ENCODE measurements at regions not wholly inside any gene's neighbourhood (a gene's known extent, or its start where the extent isn't known, plus 50 kb on each side); places are given as distances from the start of the nearest gene placed in this dataset.

DNA sequence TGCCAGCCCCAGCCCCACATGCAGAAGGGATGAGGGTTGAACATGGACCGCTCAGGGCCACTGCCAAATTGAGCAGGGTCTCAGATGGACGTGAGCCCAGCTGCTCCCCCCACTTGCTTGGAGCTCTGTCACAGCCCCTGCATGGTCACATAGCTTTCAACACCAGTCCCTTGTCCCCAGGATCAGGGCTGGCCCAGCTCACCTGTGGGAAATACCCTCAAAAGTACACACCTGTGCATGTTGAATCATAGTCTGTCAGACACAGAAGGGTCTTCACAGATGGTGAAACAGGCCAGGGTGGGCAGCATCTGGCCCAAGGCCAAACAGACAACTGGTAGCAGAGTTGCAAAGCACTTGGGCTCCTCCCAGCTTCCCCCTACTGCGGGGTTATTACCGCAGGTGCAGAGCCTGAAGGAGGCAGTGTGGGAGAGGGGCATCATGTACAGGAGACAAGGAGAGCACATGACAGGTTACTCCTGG lies 77.6 kb upstream of the UNC5B start:
- DNase-seq (ENCODE audit: low spot score) (no peak), ATAC-seq (ENCODE audit: low read depth) (no peak)
- peaks cover 14% of the 10 kb centered on the region for H3K27me3 ChIP-seq (ENCODE audit: insufficient read depth, poor library complexity, severe bottlenecking)
- H3K27ac ChIP-seq (ENCODE audit: poor library complexity, severe bottlenecking), result no peak overlapping the region
- no peak overlapping the region for H3K4me3 ChIP-seq (ENCODE audit: severe bottlenecking)
- H3K36me3 ChIP-seq (ENCODE audit: low read depth), result no peaks in the 10 kb centered on the region
- TF ChIP-seq, protein P1, sequence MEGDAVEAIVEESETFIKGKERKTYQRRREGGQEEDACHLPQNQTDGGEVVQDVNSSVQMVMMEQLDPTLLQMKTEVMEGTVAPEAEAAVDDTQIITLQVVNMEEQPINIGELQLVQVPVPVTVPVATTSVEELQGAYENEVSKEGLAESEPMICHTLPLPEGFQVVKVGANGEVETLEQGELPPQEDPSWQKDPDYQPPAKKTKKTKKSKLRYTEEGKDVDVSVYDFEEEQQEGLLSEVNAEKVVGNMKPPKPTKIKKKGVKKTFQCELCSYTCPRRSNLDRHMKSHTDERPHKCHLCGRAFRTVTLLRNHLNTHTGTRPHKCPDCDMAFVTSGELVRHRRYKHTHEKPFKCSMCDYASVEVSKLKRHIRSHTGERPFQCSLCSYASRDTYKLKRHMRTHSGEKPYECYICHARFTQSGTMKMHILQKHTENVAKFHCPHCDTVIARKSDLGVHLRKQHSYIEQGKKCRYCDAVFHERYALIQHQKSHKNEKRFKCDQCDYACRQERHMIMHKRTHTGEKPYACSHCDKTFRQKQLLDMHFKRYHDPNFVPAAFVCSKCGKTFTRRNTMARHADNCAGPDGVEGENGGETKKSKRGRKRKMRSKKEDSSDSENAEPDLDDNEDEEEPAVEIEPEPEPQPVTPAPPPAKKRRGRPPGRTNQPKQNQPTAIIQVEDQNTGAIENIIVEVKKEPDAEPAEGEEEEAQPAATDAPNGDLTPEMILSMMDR (IDR thresholded peaks at IDR 0.05; ENCODE audit: poor library complexity, severe bottlenecking), result no peak
- H3K9me3 ChIP-seq (ENCODE audit: severe bottlenecking), result no peaks in the 10 kb centered on the region
- H3K4me1 ChIP-seq (ENCODE audit: insufficient read depth, poor library complexity, severe bottlenecking), result no peaks in the 10 kb centered on the region

DNA sequence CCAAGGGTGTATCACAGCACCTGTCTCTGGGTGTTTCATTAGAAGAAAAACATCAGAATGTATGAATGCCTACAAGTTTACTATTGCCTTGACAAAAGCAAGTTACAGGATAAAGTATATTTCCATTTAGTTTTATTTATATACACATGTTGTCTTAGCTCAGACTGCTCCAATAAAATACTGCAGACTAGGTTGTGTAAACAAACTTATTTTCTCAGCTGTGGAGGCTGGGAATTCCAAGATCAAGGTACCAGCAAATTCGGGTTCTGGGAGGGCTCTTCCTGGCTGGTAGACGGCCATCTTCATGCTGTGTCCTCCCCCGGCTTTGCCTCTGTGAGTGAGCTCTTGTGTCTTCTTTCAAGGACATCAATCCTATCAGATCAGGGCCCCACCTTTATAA lies 77.1 kb upstream of the UNC5B start:
- ATAC-seq (ENCODE audit: low read depth), result no peak
- no peaks in the 10 kb centered on the region for H3K9me3 ChIP-seq (ENCODE audit: severe bottlenecking)
- TF ChIP-seq, protein P1 (IDR thresholded peaks at IDR 0.05; ENCODE audit: poor library complexity, severe bottlenecking), result no peak
- DNase-seq (ENCODE audit: low spot score), result no peak
- H3K4me1 ChIP-seq (ENCODE audit: insufficient read depth, poor library complexity, severe bottlenecking), result no peaks in the 10 kb centered on the region
- H3K36me3 ChIP-seq (ENCODE audit: low read depth), result no peaks in the 10 kb centered on the region
- H3K27me3 ChIP-seq (ENCODE audit: insufficient read depth, poor library complexity, severe bottlenecking), result peaks cover 14% of the 10 kb centered on the region
- H3K27ac ChIP-seq (ENCODE audit: poor library complexity, severe bottlenecking), result no peak overlapping the region
- H3K4me3 ChIP-seq (ENCODE audit: severe bottlenecking), result no peak overlapping the region

DNA sequence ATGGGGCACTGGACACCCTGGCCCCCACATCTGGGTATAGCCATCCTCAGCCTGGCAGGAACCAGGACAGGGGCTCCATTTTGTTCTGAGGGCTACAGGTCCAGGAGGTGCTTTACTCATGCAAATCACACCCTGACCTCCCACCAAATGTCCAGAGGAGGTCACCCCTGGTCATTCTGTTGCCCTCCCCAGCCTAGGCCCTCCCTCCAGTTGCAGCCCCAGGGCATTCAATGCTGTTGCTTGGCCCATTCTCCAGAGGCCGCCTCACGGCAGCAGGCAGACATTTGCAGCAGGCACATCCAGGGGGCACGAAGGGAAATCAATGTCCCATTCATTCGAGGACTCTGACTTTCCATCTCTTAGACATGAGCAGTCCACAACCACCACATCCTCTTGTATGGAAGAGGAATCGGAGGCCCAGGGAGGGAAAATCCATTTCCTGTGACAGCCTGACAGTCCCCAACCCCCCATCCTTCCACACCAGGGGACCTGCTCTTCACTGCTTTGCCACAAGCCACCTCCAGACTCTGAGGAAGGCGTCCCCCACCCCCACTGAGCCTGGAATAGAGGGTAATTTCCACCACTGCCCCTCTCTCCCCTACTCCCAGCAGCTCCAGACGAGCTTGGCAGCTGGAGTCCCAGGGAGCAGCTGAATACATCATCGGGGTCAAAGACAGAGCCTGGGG lies 76.2 kb upstream of the UNC5B start:
- Histone ChIP-seq H3K4me3 (ENCODE audit: severe bottlenecking) (no peak overlapping the region), H3K27me3 (ENCODE audit: insufficient read depth, poor library complexity, severe bottlenecking) (peaks cover 12% of the 10 kb centered on the region)

GRCh38 chr10:71137701-71138100 lies 74.7 kb upstream of the UNC5B start:
- DNase-seq (ENCODE audit: low spot score), result no peak
- H3K9me3 ChIP-seq (ENCODE audit: severe bottlenecking), result no peaks in the 10 kb centered on the region
- ATAC-seq (ENCODE audit: low read depth), result no peak
- peaks cover 9% of the 10 kb centered on the region for H3K27me3 ChIP-seq (ENCODE audit: insufficient read depth, poor library complexity, severe bottlenecking)
- TF ChIP-seq, protein P1 (IDR thresholded peaks at IDR 0.05; ENCODE audit: poor library complexity, severe bottlenecking), result no peak
- H3K4me1 ChIP-seq (ENCODE audit: insufficient read depth, poor library complexity, severe bottlenecking), result no peaks in the 10 kb centered on the region
- no peak overlapping the region for H3K27ac ChIP-seq (ENCODE audit: poor library complexity, severe bottlenecking)
- H3K4me3 ChIP-seq (ENCODE audit: severe bottlenecking), result no peak overlapping the region
- H3K36me3 ChIP-seq (ENCODE audit: low read depth), result no peaks in the 10 kb centered on the region

More for the DNA sequence above, 76.2 kb upstream of the UNC5B start:
- Histone ChIP-seq H3K36me3 (ENCODE audit: low read depth) (no peaks in the 10 kb centered on the region), H3K27ac (ENCODE audit: poor library complexity, severe bottlenecking) (no peak overlapping the region), H3K4me1 (ENCODE audit: insufficient read depth, poor library complexity, severe bottlenecking) (no peaks in the 10 kb centered on the region), H3K9me3 (ENCODE audit: severe bottlenecking) (no peaks in the 10 kb centered on the region)
- TF ChIP-seq, protein P1 (IDR thresholded peaks at IDR 0.05; ENCODE audit: poor library complexity, severe bottlenecking), result no peak
- no peak for DNase-seq (ENCODE audit: low spot score)
- no peak for ATAC-seq (ENCODE audit: low read depth)

DNA sequence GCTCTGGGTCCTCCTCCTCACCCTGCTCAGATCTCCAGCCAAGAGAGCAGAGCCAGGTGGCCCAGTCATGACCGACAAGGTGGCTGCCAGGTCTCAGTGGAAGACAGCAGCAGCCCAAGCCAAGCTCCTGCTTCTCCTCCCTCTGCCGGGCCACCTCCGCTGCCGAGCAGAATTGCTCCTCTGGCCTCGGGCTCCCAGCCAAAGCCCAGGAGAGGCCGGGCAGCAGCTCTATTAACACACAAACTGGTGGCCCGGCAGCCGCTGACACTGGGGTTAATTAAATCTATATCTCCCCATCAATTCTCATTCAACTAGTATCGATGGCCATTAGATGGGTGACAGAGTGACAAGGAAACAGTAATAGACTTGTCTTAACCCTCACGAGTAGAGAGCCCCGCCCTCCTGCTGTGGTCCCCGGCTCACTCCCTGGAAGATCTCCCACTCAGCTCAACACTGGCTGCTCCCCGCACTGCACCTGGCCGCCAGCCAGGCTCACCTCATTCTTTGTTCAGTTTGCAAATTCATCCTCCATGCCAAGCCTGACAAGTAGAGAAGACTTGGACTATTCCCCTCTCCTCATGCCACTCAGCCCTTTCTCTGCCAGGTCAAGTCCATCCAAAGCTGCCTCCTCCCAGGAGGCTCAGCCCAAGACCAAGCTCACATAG lies 74.1 kb upstream of the UNC5B start:
- no peak for DNase-seq (ENCODE audit: low spot score)
- no peaks in the 10 kb centered on the region for H3K4me1 ChIP-seq (ENCODE audit: insufficient read depth, poor library complexity, severe bottlenecking)
- H3K27me3 ChIP-seq (ENCODE audit: insufficient read depth, poor library complexity, severe bottlenecking), result peaks cover 9% of the 10 kb centered on the region

More for the DNA sequence above, 74.1 kb upstream of the UNC5B start:
- Histone ChIP-seq H3K27ac (ENCODE audit: poor library complexity, severe bottlenecking) (no peak overlapping the region), H3K36me3 (ENCODE audit: low read depth) (no peaks in the 10 kb centered on the region), H3K4me3 (ENCODE audit: severe bottlenecking) (no peak overlapping the region), H3K9me3 (ENCODE audit: severe bottlenecking) (no peaks in the 10 kb centered on the region)
- no peak for ATAC-seq (ENCODE audit: low read depth)
- TF ChIP-seq, protein P1 (IDR thresholded peaks at IDR 0.05; ENCODE audit: poor library complexity, severe bottlenecking), result no peak

Measured in RWPE2 (cell line).